GM23338 (cell line): ENCODE measurements at regions not wholly inside any gene's neighbourhood (a gene's known extent, or its start where the extent isn't known, plus 50 kb on each side); places are given as distances from the start of the nearest gene placed in this dataset.

Experiments
- ATAC-seq: fragments of 200-7000 bp; cut with Tn5 transposase; 3 replicates; pipeline ENCODE4 v1.9.1; 2020
- DNase-seq: peaks from one replicate; pipeline ENCODE4 v3.0.0-alpha.2; 2015; ENCODE audit warnings: low spot score
- H2AFZ ChIP-seq: fragments of 200-600 bp; sonication (generic); 2 replicates; pipeline ENCODE4 v1.8.0; 2016; ENCODE audit warnings: antibody characterized with exemption, mild to moderate bottlenecking, moderate library complexity
- H3F3A ChIP-seq: fragments of 200-600 bp; sonication (generic); replicated peaks from 2 replicates; pipeline ENCODE4 v1.8.0; 2017; ENCODE audit warnings: antibody characterized with exemption, mixed run types, low read depth
- H3K27ac ChIP-seq: fragments of 200-600 bp; sonication (generic); 2 replicates; pipeline ENCODE4 v1.6.1; 2016; ENCODE audit warnings: low read depth
- H3K27me3 ChIP-seq: fragments of 200-600 bp; sonication (generic); 2 replicates; pipeline ENCODE4 v1.8.0; 2016; ENCODE audit warnings: mild to moderate bottlenecking, mixed run types, moderate library complexity; ENCODE audit not compliant: insufficient read depth
- H3K36me3 ChIP-seq: fragments of 200-600 bp; sonication (generic); 2 replicates; pipeline ENCODE4 v1.8.0; 2016; ENCODE audit warnings: mild to moderate bottlenecking; ENCODE audit not compliant: insufficient read depth
- H3K4me1 ChIP-seq: fragments of 200-600 bp; sonication (generic); 2 replicates; pipeline ENCODE4 v1.8.0; 2016; ENCODE audit warnings: mild to moderate bottlenecking, moderate library complexity; ENCODE audit not compliant: insufficient read depth
- H3K4me2 ChIP-seq: fragments of 200-600 bp; sonication (generic); 2 replicates; pipeline ENCODE4 v1.7.1; 2017; ENCODE audit warnings: mixed run types
- H3K4me3 ChIP-seq: fragments of 200-600 bp; sonication (generic); 2 replicates; pipeline ENCODE4 v1.6.1; 2016; ENCODE audit warnings: mixed run types
- H3K79me2 ChIP-seq: fragments of 200-600 bp; sonication (generic); replicated peaks from 2 replicates; pipeline ENCODE4 v1.8.0; 2017; ENCODE audit warnings: mild to moderate bottlenecking; ENCODE audit not compliant: insufficient read depth
- H3K9me2 ChIP-seq: fragments of 200-600 bp; sonication (generic); 2 replicates; pipeline ENCODE4 v1.8.0; 2017; ENCODE audit not compliant: insufficient read depth
- H4K20me1 ChIP-seq: fragments of 200-600 bp; sonication (generic); replicated peaks from 2 replicates; pipeline ENCODE4 v1.8.0; 2017; ENCODE audit warnings: mild to moderate bottlenecking; ENCODE audit not compliant: insufficient read depth
- H3K27ac Mint-ChIP-seq: 2 replicates; pipeline ENCODE4 v1.8.0; 2020; ENCODE audit warnings: inconsistent platforms, mild to moderate bottlenecking, moderate library complexity, mixed read lengths
- H3K27me3 Mint-ChIP-seq: 3 replicates; pipeline ENCODE4 v1.8.0; 2022; ENCODE audit warnings: low read depth, mild to moderate bottlenecking, moderate library complexity, mixed read lengths, inconsistent platforms; ENCODE audit not compliant: insufficient read depth, poor library complexity
- H3K36me3 Mint-ChIP-seq: 3 replicates; pipeline ENCODE4 v1.8.0; 2021; ENCODE audit warnings: low read depth, mild to moderate bottlenecking, inconsistent platforms, moderate library complexity, mixed read lengths
- H3K4me1 Mint-ChIP-seq: 3 replicates; pipeline ENCODE4 v1.8.0; 2020; ENCODE audit warnings: mild to moderate bottlenecking, inconsistent platforms, mixed read lengths
- H3K4me3 Mint-ChIP-seq: 3 replicates; pipeline ENCODE4 v1.8.0; 2021; ENCODE audit warnings: moderate library complexity, mild to moderate bottlenecking, inconsistent platforms, mixed read lengths
- H3K9me3 Mint-ChIP-seq: 3 replicates; pipeline ENCODE4 v1.8.0; 2020; ENCODE audit warnings: moderate library complexity, mild to moderate bottlenecking, inconsistent platforms, mixed read lengths
- CREB1 ChIP-seq: fragments of 250-450 bp; sonication (Bioruptor Pico); IDR thresholded peaks from 2 replicates; pipeline ENCODE4 v1.5.0; 2020; ENCODE audit warnings: low read depth, mild to moderate bottlenecking, moderate library complexity
- EZH2 ChIP-seq: fragments of 200-600 bp; sonication (generic); IDR thresholded peaks from one replicate; pipeline ENCODE4 v1.8.0; 2017; ENCODE audit warnings: antibody characterized with exemption, mild to moderate bottlenecking, low read depth; ENCODE audit not compliant: unreplicated experiment
- EZH2phosphoT487 ChIP-seq: fragments of 200-600 bp; sonication (generic); IDR thresholded peaks from one replicate; pipeline ENCODE4 v1.8.1; 2018; ENCODE audit warnings: antibody characterized with exemption; ENCODE audit not compliant: unreplicated experiment
- JUNB ChIP-seq: IDR thresholded peaks from one replicate; pipeline ENCODE4 v1.6.1; 2016; ENCODE audit warnings: antibody characterized with exemption; ENCODE audit not compliant: unreplicated experiment
- NANOG ChIP-seq: IDR thresholded peaks from 2 replicates; pipeline ENCODE4 v1.6.1; 2016; ENCODE audit warnings: antibody characterized with exemption, borderline replicate concordance
- POLR2AphosphoS5 ChIP-seq: IDR thresholded peaks from 2 replicates; pipeline ENCODE4 v1.6.1; 2016; ENCODE audit warnings: antibody characterized with exemption, low read depth
- STAT1 ChIP-seq: IDR thresholded peaks from one replicate; pipeline ENCODE4 v1.6.1; 2016; ENCODE audit warnings: antibody characterized with exemption; ENCODE audit not compliant: unreplicated experiment
- ZNF114 ChIP-seq: fragments of 250-450 bp; sonication (Bioruptor Pico); IDR thresholded peaks from 2 replicates; pipeline ENCODE4 v1.5.0; 2020; ENCODE audit warnings: mild to moderate bottlenecking, moderate library complexity
- ZNF331 ChIP-seq: fragments of 250-450 bp; sonication (Bioruptor Pico); IDR thresholded peaks from 2 replicates; pipeline ENCODE4 v1.5.0; 2020; ENCODE audit warnings: low read depth, mild to moderate bottlenecking, moderate library complexity
- TF ChIP-seq, protein P1 (sequence below): fragments of 250-450 bp; sonication (Bioruptor Pico); IDR thresholded peaks from 2 replicates; pipeline ENCODE4 v1.5.0; 2020; ENCODE audit warnings: mild to moderate bottlenecking, moderate library complexity
- TF ChIP-seq, protein P2 (sequence below), 2 experiments: fragments of 200-600 bp in 1 of 2; sonication (generic) in 1 of 2; conservative IDR thresholded peaks; 2 replicates each; pipeline versions ENCODE4 v1.5.1 to v1.6.1; 2016 to 2017; ENCODE audit warnings: antibody characterized with exemption in 2 of 2, low read depth in 2 of 2, mild to moderate bottlenecking in 2 of 2, moderate library complexity in 1 of 2
- TF ChIP-seq, protein P3 (sequence below): IDR thresholded peaks from one replicate; pipeline ENCODE4 v1.6.1; 2018; ENCODE audit warnings: antibody characterized with exemption; ENCODE audit not compliant: unreplicated experiment
- TF ChIP-seq, protein P4 (sequence below): IDR thresholded peaks from 2 replicates; pipeline ENCODE4 v1.6.1; 2016; ENCODE audit warnings: antibody characterized with exemption

DNA sequence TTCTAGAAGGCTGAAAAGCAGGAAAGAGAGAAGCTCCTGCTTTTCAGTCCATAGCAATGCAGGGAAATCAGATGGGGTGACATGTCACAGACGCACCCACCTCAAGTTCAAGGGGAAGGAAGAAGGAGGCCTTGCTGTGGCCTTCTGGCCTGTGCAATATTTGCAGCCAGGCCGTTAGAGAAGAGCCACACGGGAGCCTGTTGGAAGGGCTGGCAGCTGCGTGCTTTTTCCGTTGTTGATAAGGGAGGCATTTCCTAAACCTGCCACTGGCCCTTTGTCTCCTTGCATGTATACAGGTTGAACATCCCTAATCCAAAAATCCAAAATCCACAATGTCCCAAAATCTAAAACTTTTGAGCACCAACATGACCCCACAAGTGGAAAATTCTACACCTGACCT is 492.5 kb upstream of the ZMIZ1 start:
- Mint-ChIP-seq H3K9me3 (no peaks in the 10 kb centered on the region), H3K27me3 (peaks cover 12% of the 10 kb centered on the region), H3K27ac (no peak overlapping the region), H3K36me3 (no peaks in the 10 kb centered on the region), H3K4me3 (no peak overlapping the region), H3K4me1 (peaks cover 2% of the 10 kb centered on the region; the same call in 2 of the 3 replicates)
- TF ChIP-seq, protein P1, sequence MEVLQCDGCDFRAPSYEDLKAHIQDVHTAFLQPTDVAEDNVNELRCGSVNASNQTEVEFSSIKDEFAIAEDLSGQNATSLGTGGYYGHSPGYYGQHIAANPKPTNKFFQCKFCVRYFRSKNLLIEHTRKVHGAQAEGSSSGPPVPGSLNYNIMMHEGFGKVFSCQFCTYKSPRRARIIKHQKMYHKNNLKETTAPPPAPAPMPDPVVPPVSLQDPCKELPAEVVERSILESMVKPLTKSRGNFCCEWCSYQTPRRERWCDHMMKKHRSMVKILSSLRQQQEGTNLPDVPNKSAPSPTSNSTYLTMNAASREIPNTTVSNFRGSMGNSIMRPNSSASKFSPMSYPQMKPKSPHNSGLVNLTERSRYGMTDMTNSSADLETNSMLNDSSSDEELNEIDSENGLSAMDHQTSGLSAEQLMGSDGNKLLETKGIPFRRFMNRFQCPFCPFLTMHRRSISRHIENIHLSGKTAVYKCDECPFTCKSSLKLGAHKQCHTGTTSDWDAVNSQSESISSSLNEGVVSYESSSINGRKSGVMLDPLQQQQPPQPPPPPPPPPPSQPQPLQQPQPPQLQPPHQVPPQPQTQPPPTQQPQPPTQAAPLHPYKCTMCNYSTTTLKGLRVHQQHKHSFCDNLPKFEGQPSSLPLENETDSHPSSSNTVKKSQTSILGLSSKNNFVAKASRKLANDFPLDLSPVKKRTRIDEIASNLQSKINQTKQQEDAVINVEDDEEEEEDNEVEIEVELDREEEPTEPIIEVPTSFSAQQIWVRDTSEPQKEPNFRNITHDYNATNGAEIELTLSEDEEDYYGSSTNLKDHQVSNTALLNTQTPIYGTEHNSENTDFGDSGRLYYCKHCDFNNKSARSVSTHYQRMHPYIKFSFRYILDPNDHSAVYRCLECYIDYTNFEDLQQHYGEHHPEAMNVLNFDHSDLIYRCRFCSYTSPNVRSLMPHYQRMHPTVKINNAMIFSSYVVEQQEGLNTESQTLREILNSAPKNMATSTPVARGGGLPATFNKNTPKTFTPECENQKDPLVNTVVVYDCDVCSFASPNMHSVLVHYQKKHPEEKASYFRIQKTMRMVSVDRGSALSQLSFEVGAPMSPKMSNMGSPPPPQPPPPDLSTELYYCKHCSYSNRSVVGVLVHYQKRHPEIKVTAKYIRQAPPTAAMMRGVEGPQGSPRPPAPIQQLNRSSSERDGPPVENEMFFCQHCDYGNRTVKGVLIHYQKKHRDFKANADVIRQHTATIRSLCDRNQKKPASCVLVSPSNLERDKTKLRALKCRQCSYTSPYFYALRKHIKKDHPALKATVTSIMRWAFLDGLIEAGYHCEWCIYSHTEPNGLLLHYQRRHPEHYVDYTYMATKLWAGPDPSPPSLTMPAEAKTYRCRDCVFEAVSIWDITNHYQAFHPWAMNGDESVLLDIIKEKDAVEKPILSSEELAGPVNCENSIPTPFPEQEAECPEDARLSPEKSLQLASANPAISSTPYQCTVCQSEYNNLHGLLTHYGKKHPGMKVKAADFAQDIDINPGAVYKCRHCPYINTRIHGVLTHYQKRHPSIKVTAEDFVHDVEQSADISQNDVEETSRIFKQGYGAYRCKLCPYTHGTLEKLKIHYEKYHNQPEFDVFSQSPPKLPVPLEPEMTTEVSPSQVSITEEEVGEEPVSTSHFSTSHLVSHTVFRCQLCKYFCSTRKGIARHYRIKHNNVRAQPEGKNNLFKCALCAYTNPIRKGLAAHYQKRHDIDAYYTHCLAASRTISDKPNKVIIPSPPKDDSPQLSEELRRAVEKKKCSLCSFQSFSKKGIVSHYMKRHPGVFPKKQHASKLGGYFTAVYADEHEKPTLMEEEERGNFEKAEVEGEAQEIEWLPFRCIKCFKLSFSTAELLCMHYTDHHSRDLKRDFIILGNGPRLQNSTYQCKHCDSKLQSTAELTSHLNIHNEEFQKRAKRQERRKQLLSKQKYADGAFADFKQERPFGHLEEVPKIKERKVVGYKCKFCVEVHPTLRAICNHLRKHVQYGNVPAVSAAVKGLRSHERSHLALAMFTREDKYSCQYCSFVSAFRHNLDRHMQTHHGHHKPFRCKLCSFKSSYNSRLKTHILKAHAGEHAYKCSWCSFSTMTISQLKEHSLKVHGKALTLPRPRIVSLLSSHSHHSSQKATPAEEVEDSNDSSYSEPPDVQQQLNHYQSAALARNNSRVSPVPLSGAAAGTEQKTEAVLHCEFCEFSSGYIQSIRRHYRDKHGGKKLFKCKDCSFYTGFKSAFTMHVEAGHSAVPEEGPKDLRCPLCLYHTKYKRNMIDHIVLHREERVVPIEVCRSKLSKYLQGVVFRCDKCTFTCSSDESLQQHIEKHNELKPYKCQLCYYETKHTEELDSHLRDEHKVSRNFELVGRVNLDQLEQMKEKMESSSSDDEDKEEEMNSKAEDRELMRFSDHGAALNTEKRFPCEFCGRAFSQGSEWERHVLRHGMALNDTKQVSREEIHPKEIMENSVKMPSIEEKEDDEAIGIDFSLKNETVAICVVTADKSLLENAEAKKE (CRISPR knock-in tag) = no peak
- TF ChIP-seq, protein P2, sequence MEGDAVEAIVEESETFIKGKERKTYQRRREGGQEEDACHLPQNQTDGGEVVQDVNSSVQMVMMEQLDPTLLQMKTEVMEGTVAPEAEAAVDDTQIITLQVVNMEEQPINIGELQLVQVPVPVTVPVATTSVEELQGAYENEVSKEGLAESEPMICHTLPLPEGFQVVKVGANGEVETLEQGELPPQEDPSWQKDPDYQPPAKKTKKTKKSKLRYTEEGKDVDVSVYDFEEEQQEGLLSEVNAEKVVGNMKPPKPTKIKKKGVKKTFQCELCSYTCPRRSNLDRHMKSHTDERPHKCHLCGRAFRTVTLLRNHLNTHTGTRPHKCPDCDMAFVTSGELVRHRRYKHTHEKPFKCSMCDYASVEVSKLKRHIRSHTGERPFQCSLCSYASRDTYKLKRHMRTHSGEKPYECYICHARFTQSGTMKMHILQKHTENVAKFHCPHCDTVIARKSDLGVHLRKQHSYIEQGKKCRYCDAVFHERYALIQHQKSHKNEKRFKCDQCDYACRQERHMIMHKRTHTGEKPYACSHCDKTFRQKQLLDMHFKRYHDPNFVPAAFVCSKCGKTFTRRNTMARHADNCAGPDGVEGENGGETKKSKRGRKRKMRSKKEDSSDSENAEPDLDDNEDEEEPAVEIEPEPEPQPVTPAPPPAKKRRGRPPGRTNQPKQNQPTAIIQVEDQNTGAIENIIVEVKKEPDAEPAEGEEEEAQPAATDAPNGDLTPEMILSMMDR (conservative IDR thresholded peaks at IDR 0.05; ENCODE audit: low read depth in 2 of 2) = no peak
- TF ChIP-seq ZNF114 (CRISPR knock-in tag) = no peak
- TF ChIP-seq EZH2 = no peak
- TF ChIP-seq NANOG = no peak
- no peak for TF ChIP-seq EZH2phosphoT487
- TF ChIP-seq, protein P3, sequence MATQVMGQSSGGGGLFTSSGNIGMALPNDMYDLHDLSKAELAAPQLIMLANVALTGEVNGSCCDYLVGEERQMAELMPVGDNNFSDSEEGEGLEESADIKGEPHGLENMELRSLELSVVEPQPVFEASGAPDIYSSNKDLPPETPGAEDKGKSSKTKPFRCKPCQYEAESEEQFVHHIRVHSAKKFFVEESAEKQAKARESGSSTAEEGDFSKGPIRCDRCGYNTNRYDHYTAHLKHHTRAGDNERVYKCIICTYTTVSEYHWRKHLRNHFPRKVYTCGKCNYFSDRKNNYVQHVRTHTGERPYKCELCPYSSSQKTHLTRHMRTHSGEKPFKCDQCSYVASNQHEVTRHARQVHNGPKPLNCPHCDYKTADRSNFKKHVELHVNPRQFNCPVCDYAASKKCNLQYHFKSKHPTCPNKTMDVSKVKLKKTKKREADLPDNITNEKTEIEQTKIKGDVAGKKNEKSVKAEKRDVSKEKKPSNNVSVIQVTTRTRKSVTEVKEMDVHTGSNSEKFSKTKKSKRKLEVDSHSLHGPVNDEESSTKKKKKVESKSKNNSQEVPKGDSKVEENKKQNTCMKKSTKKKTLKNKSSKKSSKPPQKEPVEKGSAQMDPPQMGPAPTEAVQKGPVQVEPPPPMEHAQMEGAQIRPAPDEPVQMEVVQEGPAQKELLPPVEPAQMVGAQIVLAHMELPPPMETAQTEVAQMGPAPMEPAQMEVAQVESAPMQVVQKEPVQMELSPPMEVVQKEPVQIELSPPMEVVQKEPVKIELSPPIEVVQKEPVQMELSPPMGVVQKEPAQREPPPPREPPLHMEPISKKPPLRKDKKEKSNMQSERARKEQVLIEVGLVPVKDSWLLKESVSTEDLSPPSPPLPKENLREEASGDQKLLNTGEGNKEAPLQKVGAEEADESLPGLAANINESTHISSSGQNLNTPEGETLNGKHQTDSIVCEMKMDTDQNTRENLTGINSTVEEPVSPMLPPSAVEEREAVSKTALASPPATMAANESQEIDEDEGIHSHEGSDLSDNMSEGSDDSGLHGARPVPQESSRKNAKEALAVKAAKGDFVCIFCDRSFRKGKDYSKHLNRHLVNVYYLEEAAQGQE = no peak
- TF ChIP-seq POLR2AphosphoS5 = no peak
- TF ChIP-seq STAT1 = no peak
- TF ChIP-seq JUNB = no peak
- no peak for TF ChIP-seq ZNF331 (CRISPR knock-in tag)
- TF ChIP-seq, protein P4, sequence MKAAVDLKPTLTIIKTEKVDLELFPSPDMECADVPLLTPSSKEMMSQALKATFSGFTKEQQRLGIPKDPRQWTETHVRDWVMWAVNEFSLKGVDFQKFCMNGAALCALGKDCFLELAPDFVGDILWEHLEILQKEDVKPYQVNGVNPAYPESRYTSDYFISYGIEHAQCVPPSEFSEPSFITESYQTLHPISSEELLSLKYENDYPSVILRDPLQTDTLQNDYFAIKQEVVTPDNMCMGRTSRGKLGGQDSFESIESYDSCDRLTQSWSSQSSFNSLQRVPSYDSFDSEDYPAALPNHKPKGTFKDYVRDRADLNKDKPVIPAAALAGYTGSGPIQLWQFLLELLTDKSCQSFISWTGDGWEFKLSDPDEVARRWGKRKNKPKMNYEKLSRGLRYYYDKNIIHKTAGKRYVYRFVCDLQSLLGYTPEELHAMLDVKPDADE = no peak
- no peak for TF ChIP-seq CREB1
- H4K20me1 ChIP-seq = no peaks in the 10 kb centered on the region
- H3K4me1 ChIP-seq = no peaks in the 10 kb centered on the region
- no peak overlapping the region for H3K4me2 ChIP-seq
- no peaks in the 10 kb centered on the region for H3K36me3 ChIP-seq
- ATAC-seq (no peak), DNase-seq (no peak)
- H3K4me3 ChIP-seq = no peak overlapping the region
- no peaks in the 10 kb centered on the region for H3K27me3 ChIP-seq
- no peaks in the 10 kb centered on the region for H3K79me2 ChIP-seq
- H3K27ac ChIP-seq = no peak overlapping the region
- H3K9me2 ChIP-seq = peaks cover 2% of the 10 kb centered on the region; the same call in 1 of the 2 replicates
- no peaks in the 10 kb centered on the region for H3F3A ChIP-seq
- H2AFZ ChIP-seq = no peak overlapping the region
